ENCODE measurements at regions not wholly inside any gene's neighbourhood (a gene's known extent, or its start where the extent isn't known, plus 50 kb on each side); places are given as distances from the start of the nearest gene placed in this dataset.

GRCh38 chr17:79323566-79323965 lies 248.9 kb downstream of the ENGASE start:
- TF ChIP-seq, protein P1, sequence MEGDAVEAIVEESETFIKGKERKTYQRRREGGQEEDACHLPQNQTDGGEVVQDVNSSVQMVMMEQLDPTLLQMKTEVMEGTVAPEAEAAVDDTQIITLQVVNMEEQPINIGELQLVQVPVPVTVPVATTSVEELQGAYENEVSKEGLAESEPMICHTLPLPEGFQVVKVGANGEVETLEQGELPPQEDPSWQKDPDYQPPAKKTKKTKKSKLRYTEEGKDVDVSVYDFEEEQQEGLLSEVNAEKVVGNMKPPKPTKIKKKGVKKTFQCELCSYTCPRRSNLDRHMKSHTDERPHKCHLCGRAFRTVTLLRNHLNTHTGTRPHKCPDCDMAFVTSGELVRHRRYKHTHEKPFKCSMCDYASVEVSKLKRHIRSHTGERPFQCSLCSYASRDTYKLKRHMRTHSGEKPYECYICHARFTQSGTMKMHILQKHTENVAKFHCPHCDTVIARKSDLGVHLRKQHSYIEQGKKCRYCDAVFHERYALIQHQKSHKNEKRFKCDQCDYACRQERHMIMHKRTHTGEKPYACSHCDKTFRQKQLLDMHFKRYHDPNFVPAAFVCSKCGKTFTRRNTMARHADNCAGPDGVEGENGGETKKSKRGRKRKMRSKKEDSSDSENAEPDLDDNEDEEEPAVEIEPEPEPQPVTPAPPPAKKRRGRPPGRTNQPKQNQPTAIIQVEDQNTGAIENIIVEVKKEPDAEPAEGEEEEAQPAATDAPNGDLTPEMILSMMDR (conservative IDR thresholded peaks at IDR 0.05; ENCODE audit: low read length) = no peak
- TF ChIP-seq EZH2phosphoT487 (IDR thresholded peaks at IDR 0.05; ENCODE audit: borderline replicate concordance) = no peak
